ENCODE measurements at regions not wholly inside any gene's neighbourhood (a gene's known extent, or its start where the extent isn't known, plus 50 kb on each side); places are given as distances from the start of the nearest gene placed in this dataset.
"Not testable (repeated sequence)": the region's sequence is repeated elsewhere in the genome, so short reads cannot be mapped to it uniquely, and the experiment has no call there.

- no peak for DNase-seq (ENCODE audit: low read depth)
Measured at GRCh38 chr4:131302108-131302507, 1847.0 kb upstream of the PCDH10 start.

- DNase-seq (ENCODE audit: low read depth), result no peak
Measured at GRCh38 chr4:131304686-131305085, 1844.4 kb upstream of the PCDH10 start.

GRCh38 chr4:131309628-131310027 is 1839.5 kb upstream of the PCDH10 start:
- no peak for DNase-seq (ENCODE audit: low read depth)

GRCh38 chr4:131316086-131316485 is 1833.0 kb upstream of the PCDH10 start:
- no peak for DNase-seq (ENCODE audit: low read depth)

- DNase-seq (ENCODE audit: low read depth), result no peak
Measured at GRCh38 chr4:131337936-131338335, 1811.2 kb upstream of the PCDH10 start.

- DNase-seq (ENCODE audit: low read depth), result no peak
Measured at GRCh38 chr4:131339137-131339536, 1810.0 kb upstream of the PCDH10 start.

- no peak for DNase-seq (ENCODE audit: low read depth)
Measured at GRCh38 chr4:131344761-131345160, 1804.3 kb upstream of the PCDH10 start.

GRCh38 chr4:131347816-131348215 is 1801.3 kb upstream of the PCDH10 start:
- no peak for DNase-seq (ENCODE audit: low read depth)

- no peak for DNase-seq (ENCODE audit: low read depth)
Measured at GRCh38 chr4:131348263-131348662, 1800.8 kb upstream of the PCDH10 start.

GRCh38 chr4:131352371-131352770 is 1796.7 kb upstream of the PCDH10 start:
- not testable (repeated sequence) for DNase-seq (ENCODE audit: low read depth)

GRCh38 chr4:131366714-131367113 is 1782.4 kb upstream of the PCDH10 start:
- DNase-seq (ENCODE audit: low read depth), result no peak

- no peak for DNase-seq (ENCODE audit: low read depth)
Measured at GRCh38 chr4:131367441-131367840, 1781.7 kb upstream of the PCDH10 start.

GRCh38 chr4:131370846-131371245 is 1778.2 kb upstream of the PCDH10 start:
- no peak for DNase-seq (ENCODE audit: low read depth)

- no peak for DNase-seq (ENCODE audit: low read depth)
Measured at GRCh38 chr4:131381055-131381454, 1768.0 kb upstream of the PCDH10 start.

- DNase-seq (ENCODE audit: low read depth), result no peak
Measured at GRCh38 chr4:131382839-131383238, 1766.3 kb upstream of the PCDH10 start.

GRCh38 chr4:131388277-131388676 is 1760.8 kb upstream of the PCDH10 start:
- no peak for DNase-seq (ENCODE audit: low read depth)

GRCh38 chr4:131408102-131408501 is 1741.0 kb upstream of the PCDH10 start:
- DNase-seq (ENCODE audit: low read depth), result no peak

GRCh38 chr4:131411393-131411792 is 1737.7 kb upstream of the PCDH10 start:
- DNase-seq (ENCODE audit: low read depth), result no peak

GRCh38 chr4:131419147-131419546 is 1729.9 kb upstream of the PCDH10 start:
- no peak for DNase-seq (ENCODE audit: low read depth)

- DNase-seq (ENCODE audit: low read depth), result no peak
Measured at GRCh38 chr4:131426023-131426758, 1722.9 kb upstream of the PCDH10 start.

GRCh38 chr4:131427000-131427399 is 1722.1 kb upstream of the PCDH10 start:
- no peak for DNase-seq (ENCODE audit: low read depth)

- DNase-seq (ENCODE audit: low read depth), result no peak
Measured at GRCh38 chr4:131430302-131430701, 1718.8 kb upstream of the PCDH10 start.

GRCh38 chr4:131441004-131441688 is 1707.9 kb upstream of the PCDH10 start:
- no peak for DNase-seq (ENCODE audit: low read depth)

Measured in forelimb muscle (tissue), 1 donor.